GM21576 (cell line): ENCODE measurements at regions not wholly inside any gene's neighbourhood (a gene's known extent, or its start where the extent isn't known, plus 50 kb on each side); places are given as distances from the start of the nearest gene placed in this dataset.
"Not testable (repeated sequence)": the region's sequence is repeated elsewhere in the genome, so short reads cannot be mapped to it uniquely, and the experiment has no call there.

Experiments used
- ATAC-seq: cut with Tn5 transposase; IDR thresholded peaks from one replicate; pipeline ENCODE4 v1.9.1; 2021; ENCODE audit warnings: mild to moderate bottlenecking, moderate library complexity; ENCODE audit not compliant: unreplicated experiment

DNA sequence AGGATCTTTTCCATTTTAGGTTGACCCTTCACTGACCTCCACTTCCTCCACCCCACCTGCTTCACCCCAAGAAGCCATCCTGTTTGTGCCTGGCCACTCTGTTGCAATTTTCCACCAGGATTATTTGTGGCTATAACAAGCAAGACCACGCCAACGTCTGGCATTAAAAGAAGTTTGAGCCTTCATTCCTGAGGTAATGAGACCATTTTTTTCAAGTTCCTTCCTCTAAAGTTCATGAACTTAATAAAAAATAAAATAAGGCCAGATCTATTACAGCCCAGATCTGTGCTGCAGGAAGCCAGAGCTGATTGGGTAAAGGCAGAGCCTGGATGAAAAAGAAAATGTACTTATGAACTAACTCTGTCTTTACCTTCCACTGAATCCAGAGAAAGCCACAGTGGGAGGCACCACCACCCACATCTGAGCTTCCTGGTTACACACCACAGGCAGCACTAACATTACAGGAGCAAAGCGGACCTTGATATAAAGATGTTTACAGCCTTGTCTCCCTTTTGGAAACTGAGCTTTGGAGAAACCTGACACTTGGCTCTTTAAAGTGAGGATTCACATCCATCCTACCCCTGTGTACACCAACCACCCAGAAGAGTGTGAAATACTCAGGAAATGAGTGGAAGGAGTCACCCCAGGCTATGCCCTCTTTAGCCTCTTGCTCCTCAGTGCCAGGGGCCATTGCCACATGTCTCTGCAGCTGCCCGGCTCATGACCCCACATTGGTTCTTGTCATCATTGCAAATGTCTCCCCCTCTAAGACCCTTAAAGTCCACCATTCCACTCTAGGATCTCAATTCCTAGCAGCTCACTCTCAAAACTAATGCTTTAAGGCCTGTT, 293.6 kb downstream of the PLPP3 start:
- ATAC-seq = no peak

DNA sequence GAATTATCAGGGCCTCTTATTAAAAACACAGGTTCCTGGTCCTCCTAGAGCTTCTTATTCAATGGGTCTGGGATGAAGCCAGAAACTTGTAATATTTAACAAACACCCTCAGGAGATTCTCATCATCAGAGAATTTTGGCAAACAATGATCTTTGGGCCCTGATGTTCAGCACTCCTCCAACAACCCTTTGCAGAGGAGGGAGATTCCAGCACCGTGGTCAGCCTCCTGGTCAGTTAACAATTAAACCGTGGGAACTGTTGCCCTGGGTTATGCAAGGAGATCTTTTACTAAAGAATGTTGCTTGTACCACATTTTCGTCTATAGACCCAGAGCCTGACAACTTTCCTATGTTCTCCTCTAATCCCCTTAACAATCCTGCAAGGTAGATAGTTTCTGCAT, 294.4 kb downstream of the PLPP3 start:
- no peak for ATAC-seq

DNA sequence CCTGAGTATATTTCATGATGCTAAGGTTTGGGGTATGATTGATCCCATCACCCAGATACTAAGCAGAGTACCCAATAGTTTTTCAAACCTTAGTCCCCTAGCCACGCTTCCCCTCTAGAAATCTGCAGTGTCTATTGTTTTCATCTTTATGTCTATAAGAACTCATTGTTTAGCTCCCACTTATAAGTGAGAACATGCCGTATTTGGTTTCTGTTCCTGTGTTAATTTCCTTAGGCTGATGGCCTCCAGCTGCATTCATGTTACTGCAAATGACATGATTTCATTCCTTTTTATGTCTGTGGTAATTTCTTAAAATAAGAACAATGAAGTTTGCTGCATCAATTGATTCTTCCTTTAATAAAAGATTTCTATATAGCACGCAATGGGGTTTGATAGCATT, 301.3 kb downstream of the PLPP3 start:
- no peak for ATAC-seq

DNA sequence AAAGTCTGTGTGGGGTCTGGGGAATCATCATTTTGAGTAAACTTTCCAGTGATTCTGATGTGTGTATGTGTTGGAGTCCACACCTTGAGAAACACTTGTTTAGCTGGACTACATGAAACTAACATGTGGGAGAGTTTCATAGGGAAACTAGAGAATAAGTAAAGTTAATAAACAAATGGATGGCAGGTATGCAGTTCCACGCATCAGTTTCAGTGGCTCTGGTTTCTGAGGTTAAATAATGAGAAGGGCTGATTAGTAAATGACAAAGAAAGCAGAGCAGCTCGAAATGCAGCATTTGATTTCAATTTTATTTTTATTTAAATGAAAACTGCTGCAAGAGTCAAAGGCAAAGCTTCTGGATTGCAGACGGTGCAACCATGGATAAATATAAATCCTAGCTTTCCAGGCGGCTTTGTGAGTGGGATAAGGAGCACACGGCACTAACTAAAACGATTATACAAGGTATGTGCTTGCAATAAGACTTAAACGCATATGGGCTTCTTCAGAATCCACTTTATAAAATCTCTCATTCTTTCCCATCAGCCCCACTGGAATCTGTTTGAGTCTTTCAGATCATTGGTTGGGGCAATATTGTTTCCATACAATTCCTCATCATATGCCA, 310.7 kb downstream of the PLPP3 start:
- no peak for ATAC-seq

DNA sequence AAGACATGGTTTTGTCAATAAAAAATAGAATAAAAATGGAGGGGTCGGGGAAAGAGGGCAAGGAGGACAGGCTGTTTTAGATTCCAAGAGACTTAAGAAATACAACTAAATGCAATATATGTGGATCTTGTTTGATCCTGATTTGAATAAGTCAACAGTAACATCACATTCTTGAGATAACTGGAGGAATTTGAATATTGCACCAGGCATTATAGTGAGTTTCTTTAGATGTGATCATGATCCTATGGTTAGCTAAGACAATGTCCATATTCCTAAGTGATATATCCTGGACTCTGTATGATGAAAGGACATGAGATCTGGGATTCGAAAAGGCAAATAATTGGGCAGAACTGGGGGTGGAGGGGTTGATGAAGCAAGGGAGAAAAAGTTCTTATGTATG, 311.8 kb downstream of the PLPP3 start:
- ATAC-seq = no peak

DNA sequence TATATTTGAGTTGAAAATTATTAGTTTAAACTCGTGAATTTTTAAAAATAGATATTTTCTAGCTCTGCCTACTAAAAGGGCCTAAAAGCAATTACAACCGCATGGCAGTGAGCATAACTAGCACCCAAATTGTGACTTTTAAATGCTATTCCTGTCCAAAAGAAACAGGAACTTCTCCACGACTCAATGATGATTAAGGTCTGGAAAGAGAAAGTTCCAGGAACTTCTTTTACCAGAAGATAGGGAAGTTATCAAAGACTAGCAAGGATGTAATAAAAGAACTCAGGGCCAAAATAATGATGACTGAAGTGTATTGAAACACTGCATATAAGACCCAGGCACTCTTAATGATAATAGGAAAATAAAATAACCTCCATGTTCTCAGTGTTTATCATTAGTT, 313.0 kb downstream of the PLPP3 start:
- no peak for ATAC-seq

DNA sequence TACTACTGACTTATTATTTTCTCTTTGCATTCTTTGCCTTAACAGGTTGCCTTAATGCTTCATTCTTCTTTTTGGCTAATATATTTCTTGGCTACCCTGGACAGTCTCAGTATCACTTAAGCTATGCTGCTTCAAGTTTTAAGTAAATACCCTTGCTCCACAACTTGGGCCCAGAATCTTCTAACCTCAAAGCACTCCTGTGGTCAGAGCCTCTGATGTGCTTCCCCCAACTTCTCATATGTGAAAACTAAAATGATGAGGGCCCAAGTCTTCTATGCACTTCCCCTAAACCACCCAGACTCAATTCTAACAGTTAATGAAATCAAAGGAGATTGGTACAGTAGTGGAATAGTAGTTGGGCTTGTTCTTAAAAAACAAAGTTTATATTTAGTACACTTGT, 314.1 kb downstream of the PLPP3 start:
- ATAC-seq = no peak

DNA sequence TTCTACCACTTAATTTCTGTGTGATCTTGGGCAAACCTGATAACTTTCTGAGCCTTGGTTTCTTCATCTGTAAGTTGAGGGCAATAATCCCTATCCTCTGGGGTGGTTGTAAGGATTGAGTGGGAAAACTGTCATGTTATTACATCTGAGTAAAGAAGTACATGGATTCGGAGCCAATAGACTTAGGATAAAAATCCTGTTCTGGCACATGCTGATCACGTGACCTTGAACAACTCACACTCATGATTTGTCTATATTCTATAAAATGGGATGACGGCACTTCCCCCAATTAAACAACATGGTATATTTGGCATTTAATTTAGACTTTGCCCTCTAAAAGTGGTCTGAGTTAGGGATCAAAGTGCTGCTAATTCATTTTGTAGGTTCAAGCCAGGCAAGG, 315.5 kb downstream of the PLPP3 start:
- ATAC-seq = no peak

DNA sequence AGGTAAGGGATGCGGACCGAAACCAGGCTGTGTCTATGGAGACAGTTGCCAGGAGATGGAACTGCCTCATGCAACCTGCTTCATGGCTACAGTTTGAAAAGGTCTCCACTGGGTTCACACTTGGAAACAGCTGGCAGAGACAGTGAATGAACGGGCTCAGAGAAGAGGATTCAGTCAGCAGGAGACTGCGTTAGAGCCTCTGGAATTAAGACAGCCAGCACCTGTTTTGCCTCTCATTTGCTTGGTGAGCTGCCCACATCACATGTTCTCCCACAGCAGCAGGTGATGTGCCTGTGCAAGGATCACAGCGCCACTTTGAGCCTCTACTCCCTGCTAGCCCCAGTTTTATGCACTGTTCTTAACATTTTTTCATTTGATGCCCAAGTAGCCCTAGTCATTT, 321.0 kb downstream of the PLPP3 start:
- ATAC-seq = no peak

DNA sequence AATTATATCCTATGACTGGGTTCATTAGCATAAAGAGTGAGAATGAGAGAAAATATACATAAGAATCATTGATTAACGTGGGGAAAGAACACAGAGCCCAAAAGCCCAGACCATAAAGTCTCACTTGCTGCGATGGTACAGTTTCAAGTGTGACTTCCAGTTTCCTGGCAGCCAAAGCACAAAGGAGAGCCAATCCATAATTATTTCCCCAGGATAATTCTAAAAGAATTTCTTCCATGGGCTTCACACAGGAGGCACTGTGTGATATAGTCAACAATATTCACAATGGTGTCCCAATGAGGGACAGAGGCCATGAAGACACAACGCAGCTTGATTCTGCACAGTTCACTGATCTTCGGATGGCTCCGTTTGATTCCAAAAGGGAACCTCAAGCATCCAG, 321.6 kb downstream of the PLPP3 start:
- no peak for ATAC-seq

DNA sequence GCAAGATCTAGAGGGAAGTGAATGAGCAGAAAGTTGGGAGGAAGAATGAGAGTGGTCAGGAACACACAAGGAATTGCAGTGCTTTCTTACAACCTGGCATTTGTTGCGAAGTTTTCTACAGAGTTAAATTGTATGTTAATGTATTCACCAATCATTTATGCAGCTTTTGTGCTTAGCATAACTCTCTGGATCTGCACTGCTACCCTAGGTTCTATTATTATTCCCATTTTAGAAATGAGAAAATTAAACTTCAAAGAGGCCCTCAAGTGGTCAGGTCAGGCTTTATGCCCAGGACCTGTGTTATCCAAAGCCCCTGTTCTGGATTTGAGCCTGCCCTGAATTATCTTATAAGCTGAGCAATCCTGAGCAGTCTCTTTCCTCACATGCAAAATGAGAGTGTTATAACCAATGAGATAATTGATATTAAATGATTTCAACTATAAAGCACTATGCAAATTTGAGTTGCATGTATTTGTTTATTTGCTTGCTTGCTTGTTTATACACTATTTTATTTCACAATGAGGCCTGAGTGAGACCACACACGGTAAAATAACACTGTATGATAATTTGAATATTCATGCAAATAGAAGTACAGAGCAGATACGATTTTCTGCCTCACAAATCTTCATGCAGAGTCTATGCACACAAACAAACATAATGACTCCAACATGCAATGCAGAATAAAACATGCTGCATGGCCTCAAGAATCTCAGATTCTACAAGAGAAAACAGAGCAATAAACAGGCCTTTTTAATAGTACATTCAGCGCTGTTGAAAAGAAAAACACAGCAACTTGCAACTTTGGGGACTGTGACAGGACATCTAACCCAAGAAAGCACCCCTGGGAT, 323.0 kb downstream of the PLPP3 start:
- no peak for ATAC-seq

DNA sequence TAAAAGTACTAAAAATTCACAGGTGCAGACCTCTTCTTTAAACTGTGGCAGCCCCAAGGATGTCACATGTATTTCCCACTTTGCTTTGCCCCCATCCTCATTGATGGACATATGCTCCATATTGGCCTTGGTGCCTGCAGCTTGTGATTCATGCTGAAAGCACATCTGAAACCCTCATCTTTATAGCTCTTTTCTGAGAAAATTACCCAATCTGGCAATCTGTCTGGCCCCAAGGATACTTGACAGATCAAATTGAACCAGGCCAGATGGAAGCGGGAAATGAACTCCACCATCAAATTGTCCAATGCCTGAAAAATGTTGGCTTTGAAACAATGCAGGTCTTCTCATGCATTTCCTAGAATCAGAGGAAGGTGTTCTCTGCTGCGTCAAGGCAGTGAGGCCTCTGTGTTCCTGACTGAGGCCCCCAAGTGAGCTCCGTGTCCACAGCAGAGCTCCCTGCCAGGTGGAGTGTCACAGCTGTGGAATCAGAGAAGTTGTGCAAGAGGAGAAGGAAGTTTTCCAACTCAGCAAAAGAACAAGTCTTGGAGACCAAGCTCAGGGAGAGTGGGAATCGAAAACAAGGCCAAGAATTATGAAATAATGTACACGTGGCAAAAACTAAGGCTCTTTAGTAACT, 323.7 kb downstream of the PLPP3 start:
- no peak for ATAC-seq

DNA sequence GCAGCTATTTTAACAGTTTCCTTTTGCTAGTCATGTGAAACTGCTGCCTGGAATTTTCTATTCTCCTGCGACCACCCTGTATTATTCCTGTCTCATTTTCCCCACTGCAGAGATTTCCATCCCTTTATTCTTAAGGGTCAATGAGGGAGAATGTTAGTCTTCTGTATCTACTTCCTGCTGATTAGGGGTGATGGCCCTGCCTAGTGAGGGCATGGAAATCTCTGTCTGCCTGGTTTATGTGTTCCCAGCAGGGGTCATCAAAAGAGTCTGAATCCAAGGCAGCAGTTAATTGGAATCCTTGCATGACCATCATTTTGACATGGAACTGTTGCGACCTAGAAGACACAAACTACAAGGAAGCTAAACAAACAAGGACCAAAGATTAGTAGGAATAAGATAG, 325.2 kb downstream of the PLPP3 start:
- ATAC-seq = no peak

DNA sequence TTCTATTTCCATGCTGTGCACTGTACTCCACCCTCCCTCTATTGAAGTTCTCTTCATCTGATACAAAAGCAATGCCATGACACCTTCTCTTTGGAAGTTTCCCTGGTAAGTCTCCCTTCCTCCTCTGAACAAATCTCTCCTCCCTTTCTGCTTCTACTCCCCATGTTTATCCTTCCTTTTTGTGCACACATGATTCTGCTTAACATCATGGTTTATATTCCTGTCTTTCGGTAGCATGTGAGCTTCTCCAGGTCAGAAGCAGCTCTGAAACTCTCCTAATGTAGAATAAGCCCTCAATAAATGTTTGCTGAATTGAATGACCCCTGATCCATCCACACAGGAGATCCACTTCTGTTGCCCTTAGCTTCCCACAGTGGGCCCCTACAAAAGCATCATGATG, 328.6 kb downstream of the PLPP3 start:
- ATAC-seq = no peak

DNA sequence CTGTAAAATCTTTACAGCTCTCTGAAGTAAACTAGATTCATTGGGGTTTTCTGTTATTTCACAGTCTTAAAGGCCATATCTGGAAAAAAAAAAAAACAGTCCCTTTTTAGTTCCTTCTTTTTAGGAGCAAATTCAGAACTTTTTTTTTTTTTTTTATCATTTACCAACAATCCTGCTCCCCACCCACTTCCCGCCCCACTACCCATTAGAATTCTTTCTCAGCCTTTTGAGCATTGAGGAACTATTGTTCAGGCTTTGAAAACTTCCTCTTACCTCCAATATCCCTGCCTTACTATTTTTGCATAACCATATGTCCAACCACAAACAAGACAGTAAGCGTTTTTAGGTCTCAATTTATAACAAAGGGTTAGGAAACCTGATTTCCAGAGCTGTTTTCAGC, 330.1 kb downstream of the PLPP3 start:
- no peak for ATAC-seq

DNA sequence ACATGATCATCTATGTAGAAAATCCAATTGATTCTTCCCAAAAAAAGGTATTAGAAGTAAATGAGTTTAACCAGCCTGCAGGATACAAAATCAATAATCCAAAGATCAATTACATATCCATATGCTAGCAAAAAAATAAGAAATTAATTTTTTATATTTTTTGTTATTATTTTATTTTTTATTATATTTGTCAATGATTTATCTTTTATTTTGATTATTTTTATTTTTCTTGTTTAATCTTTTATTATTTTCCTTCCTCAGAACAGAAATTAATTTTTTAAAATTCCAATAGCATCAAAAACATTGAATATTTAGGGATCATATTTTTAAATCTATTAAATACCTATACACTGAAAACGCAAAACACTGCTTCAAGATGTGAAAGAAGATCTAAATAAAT, 331.2 kb downstream of the PLPP3 start:
- ATAC-seq = no peak

DNA sequence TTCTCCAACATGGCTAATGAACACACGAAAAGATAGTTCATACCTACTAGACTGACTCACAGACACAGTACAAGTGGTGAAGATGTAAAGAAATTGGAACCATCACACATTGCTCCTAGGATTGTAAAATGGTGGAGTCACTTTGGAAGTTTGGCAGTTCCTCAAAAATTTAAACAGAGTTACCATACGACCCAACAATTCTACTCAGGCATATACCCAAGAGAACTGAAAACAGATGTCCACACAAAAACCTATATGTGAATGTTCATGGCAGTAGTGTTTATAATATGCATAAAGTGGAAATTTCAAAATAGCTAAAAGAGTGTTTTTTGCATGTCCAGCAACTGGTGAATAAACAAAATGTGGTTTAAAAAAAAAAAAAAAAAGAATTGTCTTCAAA, 332.6 kb downstream of the PLPP3 start:
- ATAC-seq = not testable (repeated sequence)

DNA sequence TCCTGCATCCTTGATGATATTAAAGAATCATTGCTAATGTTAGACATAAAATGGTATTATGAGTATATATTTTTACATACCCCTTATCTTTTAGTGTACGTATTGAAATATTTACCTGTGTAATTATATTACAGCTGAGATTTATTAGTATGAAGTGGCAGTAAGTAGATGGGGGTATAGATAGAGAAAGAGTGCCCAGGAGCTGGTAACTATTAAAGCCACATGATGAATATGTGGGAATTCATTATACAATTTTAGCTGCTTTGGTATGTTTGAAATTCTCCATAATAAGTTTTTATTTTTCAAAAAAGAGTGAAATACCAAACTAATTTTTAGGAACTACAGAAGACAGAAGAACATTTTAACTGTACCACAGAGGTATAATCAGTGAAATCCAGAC, 339.0 kb downstream of the PLPP3 start:
- no peak for ATAC-seq

DNA sequence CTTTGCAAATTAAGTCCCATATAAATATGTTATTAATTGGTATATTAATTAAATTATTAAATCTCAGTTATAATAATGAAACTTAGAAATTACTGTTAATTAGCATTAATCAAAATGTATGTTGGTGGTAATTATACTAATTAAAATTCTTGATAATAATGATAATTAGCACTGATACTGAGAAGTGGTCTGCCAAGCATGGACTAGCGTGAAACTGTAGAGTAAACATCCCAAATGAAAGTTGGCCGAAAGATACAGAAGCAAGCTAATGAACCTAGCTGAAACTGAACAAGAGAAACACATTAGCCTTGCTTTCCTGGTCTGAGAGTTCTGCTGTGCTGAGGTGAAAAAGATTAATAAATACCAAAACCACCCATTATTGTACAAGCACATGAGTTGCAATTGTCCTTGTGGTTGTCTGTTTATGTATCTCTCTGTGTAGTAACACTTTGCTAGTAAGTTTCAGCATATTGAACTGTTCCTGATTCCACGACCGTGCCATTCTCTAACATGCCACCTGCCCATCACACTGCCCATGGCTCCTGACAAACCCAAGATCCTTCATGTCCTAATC, 341.8 kb downstream of the PLPP3 start:
- ATAC-seq = no peak

DNA sequence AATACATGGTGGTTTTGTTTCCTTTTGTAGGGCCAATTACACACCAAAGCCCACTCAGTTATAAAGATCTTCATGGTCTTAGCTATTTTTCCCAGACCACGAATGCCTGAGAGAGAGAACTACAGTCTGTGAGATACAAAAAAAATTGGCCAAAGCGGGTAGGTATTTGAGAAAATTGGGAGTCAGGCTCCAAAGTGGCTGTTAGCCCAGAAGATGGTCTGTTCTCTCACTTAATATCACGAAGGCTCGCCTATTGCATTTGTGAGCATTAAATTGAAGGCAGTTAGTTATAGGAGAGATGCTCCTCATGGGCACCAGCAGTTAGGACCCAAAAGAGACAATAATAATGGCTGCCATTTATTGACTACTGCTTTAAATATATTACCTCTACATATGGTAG, 342.7 kb downstream of the PLPP3 start:
- ATAC-seq = no peak

DNA sequence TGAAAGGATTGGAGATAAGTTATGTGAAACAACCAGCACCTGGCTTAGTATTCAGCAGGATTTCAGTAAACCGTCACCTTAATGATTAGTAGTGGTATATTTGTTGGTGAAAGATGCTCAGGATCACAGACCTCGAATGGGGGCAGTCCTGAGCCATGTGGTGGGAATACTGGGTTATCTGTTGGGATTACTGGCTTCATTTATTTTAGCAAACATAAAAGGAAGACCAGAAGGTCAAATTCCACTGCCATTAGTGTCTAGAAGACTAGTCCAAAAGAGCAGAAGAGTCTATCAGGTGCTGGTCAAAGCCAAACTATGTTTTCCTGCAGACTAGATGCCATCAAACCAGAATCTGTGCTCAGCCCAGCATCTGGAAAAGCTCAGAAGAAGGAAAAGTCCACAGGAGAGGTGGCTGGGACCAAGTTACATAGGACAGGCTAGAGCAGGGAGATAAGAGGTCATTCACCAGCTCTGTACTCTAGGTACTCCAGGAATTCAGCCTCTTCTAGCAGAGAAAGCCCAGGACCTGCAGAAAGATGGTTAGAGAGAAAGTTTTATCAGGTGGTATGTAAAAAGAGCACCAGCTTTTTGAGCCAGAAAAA, 343.4 kb downstream of the PLPP3 start:
- ATAC-seq = no peak
